LNCAP (cell line): ENCODE measurements at regions not wholly inside any gene's neighbourhood (a gene's known extent, or its start where the extent isn't known, plus 50 kb on each side); places are given as distances from the start of the nearest gene placed in this dataset.

Source experiments
- CTCF ChIP-seq: fragments of 450-650 bp; IDR thresholded peaks from 2 replicates; pipeline ENCODE4 v1.5.1; 2017; ENCODE audit warnings: mild to moderate bottlenecking

GRCh38 chr12:110995615-110996014, 75.2 kb upstream of the MYL2 start:
- TF ChIP-seq CTCF: no peak

GRCh38 chr12:110995016-110995415, 74.6 kb upstream of the MYL2 start:
- no peak for TF ChIP-seq CTCF

- no peak for TF ChIP-seq CTCF
Observed at GRCh38 chr12:110993434-110993833, 73.1 kb upstream of the MYL2 start.

GRCh38 chr12:110992909-110993308, 72.5 kb upstream of the MYL2 start:
- no peak for TF ChIP-seq CTCF

GRCh38 chr12:110983811-110984210, 63.4 kb upstream of the MYL2 start:
- TF ChIP-seq CTCF: no peak

GRCh38 chr12:110972866-110973265, 52.5 kb upstream of the MYL2 start:
- TF ChIP-seq CTCF: no peak

GRCh38 chr12:110971936-110972335, 51.6 kb upstream of the MYL2 start:
- no peak for TF ChIP-seq CTCF

- TF ChIP-seq CTCF: no peak
Observed at GRCh38 chr12:110971189-110971920, 51.0 kb upstream of the MYL2 start.
